ENCODE measurements at regions not wholly inside any gene's neighbourhood (a gene's known extent, or its start where the extent isn't known, plus 50 kb on each side); places are given as distances from the start of the nearest gene placed in this dataset.

DNA sequence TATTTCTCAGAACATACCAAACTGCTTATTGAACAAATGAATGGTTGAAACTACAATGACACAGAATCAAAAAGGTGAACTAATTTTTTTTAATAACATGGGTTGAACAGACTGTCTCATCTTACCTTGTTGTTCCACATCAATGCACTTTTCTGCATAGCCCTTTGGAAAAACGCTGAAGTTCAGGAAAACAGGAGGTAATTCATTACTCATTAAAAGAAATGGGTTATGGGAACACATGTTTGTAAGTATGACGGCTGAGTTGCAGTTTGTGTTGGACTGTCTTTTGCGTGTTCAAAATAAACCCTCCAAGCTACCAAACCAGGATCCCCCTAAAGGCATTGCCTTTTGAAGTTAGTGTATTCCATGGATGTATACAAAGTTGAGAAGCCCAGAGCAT, 514.9 kb upstream of the PKN2 start:
- ATAC-seq (replicated peaks), result no peak
- no peaks in the 10 kb centered on the region for H3K9me3 Mint-ChIP-seq
- DNase-seq, result no peak
- no peak overlapping the region for H3K4me3 Mint-ChIP-seq
- no peaks in the 10 kb centered on the region for H3K36me3 Mint-ChIP-seq
- peaks cover 10 to 24% of the 10 kb centered on the region in 2 donors for H3K27me3 Mint-ChIP-seq
- H3K27ac Mint-ChIP-seq, result no peak overlapping the region
- no peaks in the 10 kb centered on the region for H3K4me1 Mint-ChIP-seq

DNA sequence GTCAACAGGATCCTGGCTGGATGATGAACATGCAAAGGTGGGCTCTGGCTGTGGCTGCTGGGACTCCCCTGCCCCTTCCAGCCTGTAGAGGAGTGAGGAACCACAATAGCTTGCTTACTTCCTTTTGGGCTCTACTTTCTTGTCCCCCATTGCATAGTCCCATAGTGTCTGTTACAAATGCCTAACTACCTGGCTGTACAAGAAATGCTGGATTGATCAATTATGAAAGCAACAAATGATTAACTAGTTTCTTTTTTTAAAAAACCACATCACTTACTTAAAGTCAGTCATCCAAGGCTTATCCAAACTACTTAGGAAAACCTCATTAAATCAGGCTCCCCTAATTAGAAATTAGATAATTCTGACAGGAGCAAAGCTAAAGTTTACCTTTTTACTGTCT, 514.1 kb upstream of the PKN2 start:
- Mint-ChIP-seq H3K27me3 (peaks cover 10 to 20% of the 10 kb centered on the region in 2 donors), H3K4me1 (no peaks in the 10 kb centered on the region), H3K36me3 (no peaks in the 10 kb centered on the region), H3K9me3 (no peaks in the 10 kb centered on the region), H3K4me3 (no peak overlapping the region), H3K27ac (no peak overlapping the region)
- ATAC-seq (replicated peaks) (no peak), DNase-seq (no peak)

DNA sequence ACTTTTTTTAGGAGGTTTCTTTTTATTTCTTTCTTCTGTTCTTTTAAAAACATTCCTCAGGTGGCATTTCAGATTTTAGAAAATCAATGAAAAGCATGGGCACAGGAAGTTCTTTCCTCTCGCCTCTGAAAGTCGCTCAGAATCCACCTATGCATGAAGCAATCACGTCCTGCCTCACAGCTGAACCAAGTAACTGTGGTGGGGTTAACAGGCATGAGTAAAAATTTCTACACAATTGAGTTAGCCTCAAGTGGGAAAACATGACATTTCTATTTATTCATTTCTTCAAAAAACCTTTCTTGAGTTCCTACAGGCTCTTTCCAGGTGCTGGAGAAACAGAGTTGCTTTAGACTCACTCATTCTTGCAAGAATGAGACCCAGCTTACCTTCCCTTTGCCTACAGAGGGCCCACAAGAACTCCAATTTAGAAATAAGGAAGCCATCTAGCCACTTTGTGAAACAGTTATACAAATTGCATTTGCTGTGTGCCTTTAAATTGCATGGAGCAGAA, 508.9 kb upstream of the PKN2 start:
- no peak for ATAC-seq (replicated peaks)
- peaks cover 0 to 11% of the 10 kb centered on the region in 2 donors for H3K27me3 Mint-ChIP-seq
- no peak for DNase-seq
- no peaks in the 10 kb centered on the region for H3K9me3 Mint-ChIP-seq
- H3K4me1 Mint-ChIP-seq, result no peaks in the 10 kb centered on the region
- H3K27ac Mint-ChIP-seq, result no peak overlapping the region
- H3K4me3 Mint-ChIP-seq, result no peak overlapping the region
- H3K36me3 Mint-ChIP-seq, result no peaks in the 10 kb centered on the region

- no peaks in the 10 kb centered on the region for H3K36me3 Mint-ChIP-seq
- H3K4me1 Mint-ChIP-seq, result peaks cover 0 to 5% of the 10 kb centered on the region in 2 donors
- no peak overlapping the region for H3K4me3 Mint-ChIP-seq
- H3K27me3 Mint-ChIP-seq, result peaks cover 0 to 11% of the 10 kb centered on the region in 2 donors
- ATAC-seq (replicated peaks) (no peak), DNase-seq (no peak)
- H3K9me3 Mint-ChIP-seq, result no peaks in the 10 kb centered on the region
- no peak overlapping the region for H3K27ac Mint-ChIP-seq
Measured at GRCh38 chr1:88175631-88176226, 508.3 kb upstream of the PKN2 start.

DNA sequence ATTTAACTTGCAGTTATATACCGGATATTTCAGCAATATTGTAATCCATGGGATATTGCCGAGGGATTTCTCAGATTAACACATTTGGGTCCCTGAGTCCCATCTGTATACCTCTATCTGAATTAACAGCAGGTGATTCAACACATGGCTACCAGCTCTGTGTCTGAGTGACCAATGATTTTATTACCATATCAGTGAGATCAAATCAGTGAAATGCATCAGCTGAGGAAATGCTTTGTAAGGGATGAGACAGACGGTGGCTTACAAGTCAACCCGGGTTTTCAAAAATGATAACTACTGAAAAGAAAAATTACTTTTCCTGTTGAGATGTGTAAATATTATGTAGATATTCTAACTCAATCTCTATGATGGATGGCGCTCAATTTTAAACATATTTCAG, 504.1 kb upstream of the PKN2 start:
- no peaks in the 10 kb centered on the region for H3K36me3 Mint-ChIP-seq
- H3K4me1 Mint-ChIP-seq, result peaks cover 2 to 16% of the 10 kb centered on the region in 2 donors
- peaks cover 0 to 4% of the 10 kb centered on the region in 2 donors for H3K27me3 Mint-ChIP-seq
- no peak overlapping the region for H3K27ac Mint-ChIP-seq
- H3K9me3 Mint-ChIP-seq, result no peaks in the 10 kb centered on the region
- ATAC-seq (replicated peaks) (no peak), DNase-seq (no peak)
- no peak overlapping the region for H3K4me3 Mint-ChIP-seq

DNA sequence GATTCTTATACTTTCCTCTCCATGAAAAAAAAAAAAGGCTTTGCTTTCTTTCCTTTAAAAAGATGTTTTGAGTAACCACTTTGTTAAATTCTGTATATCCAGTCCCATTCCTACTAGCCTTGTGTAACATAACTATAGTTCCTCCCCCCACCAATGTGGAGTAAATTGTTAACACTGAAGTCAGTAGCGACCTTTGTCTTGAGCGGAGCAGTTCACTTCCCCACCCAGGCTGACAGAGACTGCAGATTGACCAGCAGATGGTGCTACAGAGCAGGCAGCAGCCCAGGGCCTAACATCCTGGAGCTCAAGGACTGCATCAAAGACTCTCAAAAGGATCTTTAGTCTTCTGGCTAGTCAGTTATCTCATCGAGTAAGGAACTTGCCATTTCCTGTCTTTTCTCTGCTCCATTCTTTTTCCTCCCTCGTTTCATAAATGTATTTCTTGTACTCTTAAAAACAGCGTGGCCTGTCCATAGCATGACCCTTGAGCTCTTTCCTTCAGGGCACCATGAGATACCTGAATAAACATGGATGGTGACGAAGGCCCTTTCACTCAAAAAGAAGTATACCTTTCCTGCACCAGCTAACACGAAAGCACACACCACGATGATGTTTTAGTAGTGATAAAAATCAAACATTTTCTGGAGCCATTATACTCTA, 503.5 kb upstream of the PKN2 start:
- peaks cover 2 to 16% of the 10 kb centered on the region in 2 donors for H3K4me1 Mint-ChIP-seq
- no peak overlapping the region for H3K4me3 Mint-ChIP-seq
- H3K27ac Mint-ChIP-seq, result no peak overlapping the region
- DNase-seq (peak; percentile 55), ATAC-seq (replicated peaks) (peak; percentile 99 to 100)
- peaks cover 0 to 4% of the 10 kb centered on the region in 2 donors for H3K27me3 Mint-ChIP-seq
- H3K9me3 Mint-ChIP-seq, result no peaks in the 10 kb centered on the region
- no peaks in the 10 kb centered on the region for H3K36me3 Mint-ChIP-seq

DNA sequence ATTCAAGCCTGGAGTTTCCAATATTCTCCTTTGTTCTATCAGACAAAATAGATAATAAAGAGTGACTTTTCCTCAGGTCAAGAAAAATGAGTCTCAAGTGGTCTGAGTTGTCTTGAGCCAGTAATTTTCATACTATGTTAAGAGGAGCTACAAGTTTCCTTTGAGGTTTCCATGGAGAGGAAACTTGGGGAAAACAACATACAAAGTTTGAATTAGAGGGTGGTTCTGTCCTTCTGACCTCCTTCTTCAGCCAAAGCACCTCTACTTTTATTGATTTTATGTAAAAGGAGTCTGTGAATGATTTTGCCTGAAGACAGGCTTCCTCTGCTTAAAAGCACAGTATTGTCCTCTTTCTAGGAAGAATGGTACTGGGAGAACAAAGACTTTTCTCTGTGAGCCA, 497.2 kb upstream of the PKN2 start:
- Mint-ChIP-seq H3K27ac (no peak overlapping the region), H3K4me3 (no peak overlapping the region), H3K9me3 (peaks cover 0 to 1% of the 10 kb centered on the region in 2 donors), H3K4me1 (peaks cover 23 to 49% of the 10 kb centered on the region in 2 donors), H3K27me3 (no peaks in the 10 kb centered on the region), H3K36me3 (no peaks in the 10 kb centered on the region)
- ATAC-seq (replicated peaks) (no peak), DNase-seq (no peak)

GRCh38 chr1:88188038-88188437, 496.0 kb upstream of the PKN2 start:
- no peak overlapping the region for H3K27ac Mint-ChIP-seq
- H3K4me3 Mint-ChIP-seq, result no peak overlapping the region
- peaks cover 0 to 4% of the 10 kb centered on the region in 2 donors for H3K9me3 Mint-ChIP-seq
- no peak for ATAC-seq (replicated peaks)
- peaks cover 0 to 3% of the 10 kb centered on the region in 2 donors for H3K36me3 Mint-ChIP-seq
- no peaks in the 10 kb centered on the region for H3K27me3 Mint-ChIP-seq
- H3K4me1 Mint-ChIP-seq, result peaks cover 30 to 59% of the 10 kb centered on the region in 2 donors
- DNase-seq, result no peak

- Mint-ChIP-seq H3K4me1 (peaks cover 28 to 57% of the 10 kb centered on the region in 2 donors), H3K27me3 (no peaks in the 10 kb centered on the region), H3K36me3 (peaks cover 0 to 3% of the 10 kb centered on the region in 2 donors), H3K9me3 (peaks cover 0 to 4% of the 10 kb centered on the region in 2 donors), H3K4me3 (no peak overlapping the region), H3K27ac (no peak overlapping the region)
- peak in 1 of 2 donors; percentile 45 for ATAC-seq (replicated peaks)
- no peak for DNase-seq
Measured at GRCh38 chr1:88189525-88189924, 494.5 kb upstream of the PKN2 start.

GRCh38 chr1:88191917-88192316, 492.2 kb upstream of the PKN2 start:
- Mint-ChIP-seq H3K9me3 (peaks cover 0 to 4% of the 10 kb centered on the region in 2 donors), H3K4me3 (peak overlapping the region in 1 of 2 donors; percentile 52), H3K36me3 (peaks cover 0 to 3% of the 10 kb centered on the region in 2 donors), H3K4me1 (peaks cover 28 to 55% of the 10 kb centered on the region in 2 donors), H3K27me3 (no peaks in the 10 kb centered on the region), H3K27ac (peak overlapping the region; percentile 88)
- DNase-seq (peak; percentile 2), ATAC-seq (replicated peaks) (peak; percentile 90 to 95)

DNA sequence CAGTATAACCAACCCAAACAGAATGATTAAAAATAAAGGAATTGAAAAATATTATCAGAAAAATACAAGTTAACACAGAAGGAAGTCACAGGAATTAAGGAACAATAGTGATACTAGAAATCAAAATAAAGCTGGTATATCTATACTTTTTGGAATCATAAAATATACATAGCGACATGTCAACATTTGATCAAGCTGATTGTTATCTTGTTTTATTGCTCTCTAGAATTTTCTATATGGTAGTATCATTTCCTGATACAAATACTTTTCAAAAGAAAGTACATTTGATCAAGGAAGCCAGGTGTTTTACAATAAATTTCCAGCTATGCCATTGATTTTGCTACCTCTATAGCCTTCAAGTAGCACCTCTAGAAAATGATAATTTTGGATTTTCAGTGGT, 489.5 kb upstream of the PKN2 start:
- Mint-ChIP-seq H3K4me3 (no peak overlapping the region), H3K27me3 (no peaks in the 10 kb centered on the region), H3K4me1 (peaks cover 29 to 39% of the 10 kb centered on the region in 2 donors), H3K27ac (no peak overlapping the region), H3K36me3 (peaks cover 0 to 3% of the 10 kb centered on the region in 2 donors), H3K9me3 (peaks cover 0 to 4% of the 10 kb centered on the region in 2 donors)
- ATAC-seq (replicated peaks) (no peak), DNase-seq (no peak)

- Mint-ChIP-seq H3K27me3 (no peaks in the 10 kb centered on the region), H3K27ac (no peak overlapping the region), H3K4me1 (peaks cover 0 to 2% of the 10 kb centered on the region in 2 donors), H3K9me3 (no peaks in the 10 kb centered on the region), H3K4me3 (no peak overlapping the region), H3K36me3 (peaks cover 0 to 2% of the 10 kb centered on the region in 2 donors)
- no peak for ATAC-seq (replicated peaks)
- DNase-seq, result no peak
Measured at GRCh38 chr1:88200545-88200944, 483.5 kb upstream of the PKN2 start.

- ATAC-seq (replicated peaks), result no peak
- H3K36me3 Mint-ChIP-seq, result peaks cover 0 to 2% of the 10 kb centered on the region in 2 donors
- no peak for DNase-seq
- H3K4me1 Mint-ChIP-seq, result no peaks in the 10 kb centered on the region
- H3K4me3 Mint-ChIP-seq, result no peak overlapping the region
- H3K27ac Mint-ChIP-seq, result no peak overlapping the region
- no peaks in the 10 kb centered on the region for H3K27me3 Mint-ChIP-seq
- no peaks in the 10 kb centered on the region for H3K9me3 Mint-ChIP-seq
Measured at GRCh38 chr1:88204111-88204510, 480.0 kb upstream of the PKN2 start.

DNA sequence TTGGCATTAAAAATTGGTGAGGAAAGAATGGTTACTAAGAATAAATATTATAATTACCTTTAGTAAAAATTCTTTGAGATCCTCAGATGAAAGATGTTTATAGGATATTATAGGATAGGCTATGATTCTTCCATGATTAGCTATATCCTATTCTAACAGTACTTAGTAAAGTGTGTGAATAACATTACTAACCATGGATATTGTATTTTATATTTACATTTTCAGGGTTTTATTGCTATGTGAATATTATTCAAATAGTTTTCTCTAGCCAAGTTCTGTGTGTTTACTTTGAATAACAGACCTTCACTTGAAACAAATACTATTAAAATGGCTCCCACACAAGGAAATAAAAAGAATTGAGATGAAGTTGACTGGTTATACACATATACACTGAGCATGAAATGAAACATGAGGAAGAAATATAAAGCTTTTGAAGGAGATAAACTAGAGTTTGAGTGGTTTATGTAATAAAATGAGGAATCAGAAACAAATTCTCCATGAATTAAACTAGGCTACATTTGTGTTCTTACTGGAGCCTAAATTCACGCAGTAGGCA, 479.4 kb upstream of the PKN2 start:
- Mint-ChIP-seq H3K9me3 (no peaks in the 10 kb centered on the region), H3K27ac (no peak overlapping the region), H3K4me3 (no peak overlapping the region), H3K27me3 (no peaks in the 10 kb centered on the region), H3K36me3 (peaks cover 0 to 2% of the 10 kb centered on the region in 2 donors), H3K4me1 (no peaks in the 10 kb centered on the region)
- ATAC-seq (replicated peaks) (no peak), DNase-seq (no peak)

DNA sequence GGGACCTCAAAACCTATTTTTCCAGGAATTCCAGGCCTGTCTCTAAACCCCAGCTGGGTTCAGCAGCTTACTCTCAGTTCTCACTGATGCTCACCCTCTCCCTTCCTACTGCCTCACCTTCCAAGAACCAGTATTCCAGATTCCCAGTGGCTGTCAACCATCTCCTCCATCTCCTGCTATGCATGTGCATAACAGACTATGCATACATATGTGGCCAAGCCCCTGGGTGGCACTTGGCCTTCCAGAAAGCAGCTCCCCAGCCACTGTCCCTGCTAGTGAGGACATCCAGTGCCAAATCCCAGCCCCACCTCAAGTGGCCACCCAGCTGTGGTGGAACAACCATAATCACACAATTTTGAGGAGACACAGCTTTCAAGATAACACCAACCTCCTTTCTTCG, 475.7 kb upstream of the PKN2 start:
- DNase-seq (no peak), ATAC-seq (replicated peaks) (no peak)
- H3K36me3 Mint-ChIP-seq, result no peaks in the 10 kb centered on the region
- H3K4me1 Mint-ChIP-seq, result peaks cover 0 to 3% of the 10 kb centered on the region in 2 donors
- peaks cover 0 to 8% of the 10 kb centered on the region in 2 donors for H3K27me3 Mint-ChIP-seq
- no peaks in the 10 kb centered on the region for H3K9me3 Mint-ChIP-seq
- H3K4me3 Mint-ChIP-seq, result no peak overlapping the region
- H3K27ac Mint-ChIP-seq, result no peak overlapping the region

Measured in stimulated activated naive B cell treated with anti-CD40 and anti-IgM and Interleukin-4, amounts not matched to agents 10 μg/mL and 1 μg/mL and 100 μg/mL, for 72 hours (primary cell).